SKM-1 (cell line): ENCODE measurements at regions not wholly inside any gene's neighbourhood (a gene's known extent, or its start where the extent isn't known, plus 50 kb on each side); places are given as distances from the start of the nearest gene placed in this dataset.

Experiments used
- DNase-seq: peaks from one replicate; lab custom pipeline; 2025; ENCODE audit not compliant: unreplicated experiment; lab: John Stamatoyannopoulos, UW

DNA sequence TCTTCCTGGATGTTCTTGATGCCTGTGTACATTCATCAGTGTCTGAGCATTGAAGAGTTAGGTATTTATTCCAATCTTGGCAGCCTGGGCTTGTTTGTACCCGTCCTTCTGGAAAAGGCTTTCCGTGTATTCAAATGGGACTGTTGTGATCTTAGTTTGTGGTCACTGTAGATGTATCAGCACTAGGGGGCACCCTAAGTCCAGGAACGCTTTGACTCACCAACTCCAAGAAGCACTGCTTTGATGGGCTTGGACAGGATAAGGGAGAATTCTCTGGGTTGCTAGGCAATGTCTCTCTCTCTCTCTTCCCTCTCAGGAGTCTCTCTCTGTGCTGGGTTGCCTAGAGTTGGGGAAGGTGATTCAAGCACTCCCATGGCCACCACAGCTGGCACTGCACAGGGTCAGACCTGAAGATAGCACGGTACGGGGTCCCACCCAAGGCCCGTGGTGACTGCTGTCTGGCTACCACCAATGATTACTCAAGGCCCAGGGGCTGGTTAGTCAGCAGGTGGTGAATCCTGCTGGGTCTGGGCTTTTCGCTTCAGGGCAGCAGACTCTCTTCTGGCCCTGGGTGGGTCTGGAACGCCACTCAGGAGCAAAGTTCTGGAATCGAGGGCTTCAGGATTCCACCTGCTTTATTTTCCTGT lies 211.1 kb upstream of the RGS6 start:
- peak; percentile 0 for DNase-seq

DNA sequence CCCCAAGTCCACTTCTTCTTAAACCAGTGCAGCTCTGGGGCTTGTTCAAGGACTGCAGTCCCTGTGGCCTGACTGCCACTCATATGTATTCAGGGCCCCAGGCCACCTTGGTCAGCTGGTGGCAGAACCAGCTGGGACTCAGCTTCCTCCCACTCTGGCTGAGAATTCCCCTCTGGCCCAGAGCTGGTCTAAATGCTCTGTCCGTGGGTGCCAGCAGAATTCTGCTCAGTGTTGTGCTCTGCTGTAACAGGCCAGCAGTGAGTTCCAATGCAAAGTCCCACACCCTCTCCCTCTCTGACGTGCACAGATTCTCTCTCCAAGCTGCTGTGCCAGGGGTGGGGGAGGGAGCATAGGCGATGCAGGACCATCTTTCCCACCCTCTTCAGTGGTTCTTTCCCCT lies 210.4 kb upstream of the RGS6 start:
- no peak for DNase-seq

DNA sequence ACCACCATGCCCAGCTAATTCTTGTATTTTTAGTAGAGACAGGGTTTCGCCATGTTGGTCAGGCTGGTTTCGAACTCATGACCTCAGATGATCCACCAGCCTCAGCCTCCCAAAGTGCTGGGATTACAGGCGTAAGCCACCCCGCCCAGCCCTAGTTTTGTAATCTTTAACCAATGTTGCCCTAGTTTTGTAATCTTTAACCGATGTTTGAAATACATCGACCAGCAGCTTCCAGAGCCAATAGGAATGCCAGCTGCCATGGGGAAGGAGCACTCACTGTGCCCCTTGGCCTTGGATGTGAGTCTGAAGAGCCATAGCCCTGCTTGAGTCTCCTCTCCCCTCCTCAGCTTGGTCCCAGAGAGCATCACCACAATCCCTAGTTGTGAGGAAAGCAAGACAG lies 209.3 kb upstream of the RGS6 start:
- DNase-seq, result no peak

DNA sequence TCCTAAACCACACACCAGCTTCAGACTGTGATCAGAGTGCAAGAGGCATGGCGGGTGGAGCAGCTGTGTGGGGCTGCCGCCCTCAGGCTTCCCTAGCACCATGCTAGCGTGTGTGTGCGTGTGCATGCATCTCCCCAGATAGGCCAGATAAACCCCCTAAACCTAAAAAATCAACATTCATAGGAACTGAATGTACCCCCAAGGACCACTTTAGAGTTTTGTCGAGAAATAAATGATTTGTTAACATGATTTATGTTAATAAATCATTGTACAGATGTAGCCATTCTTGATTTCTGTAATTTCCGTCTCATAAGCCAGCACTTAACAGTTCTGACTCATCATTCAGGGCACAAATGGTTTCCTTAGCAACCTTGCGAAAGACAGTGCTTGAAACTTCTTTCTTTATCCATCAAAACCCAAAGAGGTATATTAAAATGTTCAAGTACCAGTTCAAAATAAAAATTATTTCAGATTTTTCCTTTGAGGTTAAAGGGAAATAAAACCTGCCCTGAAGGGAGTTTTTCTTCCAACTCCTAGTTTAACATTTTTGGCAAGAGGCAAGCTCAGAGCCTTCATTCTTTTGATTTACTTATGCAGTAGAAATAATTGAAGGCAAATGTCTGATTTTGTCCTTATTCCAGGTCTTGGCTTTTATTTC lies 206.2 kb upstream of the RGS6 start:
- DNase-seq, result peak; percentile 0

DNA sequence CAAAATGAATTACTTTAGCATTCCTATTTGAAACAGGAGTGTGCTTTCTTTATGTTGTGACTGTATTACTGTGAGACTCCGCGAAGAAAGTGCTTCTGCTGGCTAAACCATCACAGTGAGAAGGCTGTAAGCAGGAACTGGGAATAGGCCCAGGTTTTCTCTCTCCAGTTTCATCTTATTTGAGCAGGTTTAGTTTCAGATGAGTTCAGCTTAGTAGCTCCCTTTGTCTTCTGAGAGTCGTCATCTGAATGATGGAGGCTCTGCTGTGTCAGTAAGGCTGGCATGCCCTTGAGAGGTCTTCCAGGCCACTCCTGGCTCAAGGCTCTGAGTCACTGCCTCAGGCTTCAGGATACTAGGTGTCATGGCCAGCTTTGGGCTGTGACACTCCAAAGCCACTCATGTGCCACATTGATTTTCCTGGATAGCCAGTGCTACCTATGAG lies 205.6 kb upstream of the RGS6 start:
- DNase-seq, result no peak

DNA sequence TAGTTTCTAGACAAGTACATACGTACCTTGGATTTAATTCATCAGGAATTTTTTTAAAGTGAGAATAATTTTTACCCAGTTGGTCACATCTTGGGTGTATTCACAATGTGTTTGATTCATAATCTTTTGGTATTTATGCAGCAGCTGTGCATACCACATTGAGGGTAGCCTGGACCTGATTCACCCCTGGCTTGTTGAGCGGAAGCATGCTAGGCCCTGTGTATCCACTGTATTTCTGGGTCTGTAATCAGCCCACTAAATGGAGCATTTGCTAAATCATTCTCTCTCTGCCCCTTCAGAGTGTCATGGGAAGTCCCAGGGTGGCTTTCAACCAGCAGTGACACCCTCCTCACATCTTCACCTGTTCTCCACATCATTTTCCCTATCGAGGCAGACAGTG lies 203.8 kb upstream of the RGS6 start:
- no peak for DNase-seq

DNA sequence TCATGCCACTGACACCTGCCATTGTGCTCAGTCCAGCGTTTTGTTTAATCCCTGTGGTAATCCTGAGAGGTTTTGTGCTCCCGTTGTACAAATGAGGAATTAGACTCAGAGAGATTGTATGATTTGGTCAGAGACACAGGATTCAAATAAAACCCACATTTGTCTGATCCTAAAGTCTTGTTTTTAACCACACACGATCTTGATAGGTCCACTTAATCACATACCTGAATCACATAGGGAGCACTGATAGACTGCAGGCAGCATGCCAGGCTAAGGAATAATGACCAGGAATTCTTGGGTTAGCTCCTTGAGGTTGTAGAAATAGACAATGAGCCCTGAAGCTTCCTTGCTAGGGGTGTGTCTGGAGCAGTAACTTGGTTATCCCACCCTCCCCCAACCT lies 202.6 kb upstream of the RGS6 start:
- no peak for DNase-seq

DNA sequence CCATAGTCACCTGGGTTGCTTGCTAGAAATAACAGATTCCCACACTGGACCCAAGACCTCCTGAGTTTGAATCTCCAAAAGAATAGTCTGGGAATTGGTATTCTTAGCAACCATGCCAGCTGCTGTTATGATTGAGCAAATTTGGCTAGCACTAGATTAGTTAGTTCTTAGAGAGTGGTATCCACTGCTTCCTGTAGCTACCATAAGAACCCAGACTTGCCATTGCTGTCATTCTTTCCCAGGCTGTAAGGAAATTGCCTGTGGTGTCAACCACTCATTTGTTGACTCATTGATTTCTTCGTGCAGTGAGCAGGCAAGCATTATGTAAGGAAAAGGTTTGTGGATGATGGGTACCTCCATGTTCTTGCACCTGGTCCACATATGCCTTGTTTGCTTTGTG lies 201.8 kb upstream of the RGS6 start:
- DNase-seq, result no peak

DNA sequence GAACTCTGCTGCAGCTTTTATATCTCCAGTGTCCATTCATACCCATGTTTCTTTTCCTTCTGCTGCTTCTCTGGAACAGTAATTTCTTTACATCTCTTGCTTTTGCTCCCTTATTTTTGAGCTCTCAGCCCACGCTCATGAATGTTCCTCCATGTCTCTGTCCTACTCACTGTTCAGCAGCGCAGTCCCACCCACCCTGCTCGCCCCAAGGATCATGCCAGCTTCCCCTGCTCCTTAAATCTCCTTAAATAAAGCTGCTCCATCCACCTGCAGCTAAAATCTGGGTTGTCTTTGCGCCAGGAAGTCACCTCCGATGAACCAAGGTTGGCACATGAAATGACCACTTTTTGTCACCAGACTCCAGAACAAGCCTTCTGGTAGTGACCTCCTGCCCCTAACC lies 201.1 kb upstream of the RGS6 start:
- DNase-seq, result no peak

DNA sequence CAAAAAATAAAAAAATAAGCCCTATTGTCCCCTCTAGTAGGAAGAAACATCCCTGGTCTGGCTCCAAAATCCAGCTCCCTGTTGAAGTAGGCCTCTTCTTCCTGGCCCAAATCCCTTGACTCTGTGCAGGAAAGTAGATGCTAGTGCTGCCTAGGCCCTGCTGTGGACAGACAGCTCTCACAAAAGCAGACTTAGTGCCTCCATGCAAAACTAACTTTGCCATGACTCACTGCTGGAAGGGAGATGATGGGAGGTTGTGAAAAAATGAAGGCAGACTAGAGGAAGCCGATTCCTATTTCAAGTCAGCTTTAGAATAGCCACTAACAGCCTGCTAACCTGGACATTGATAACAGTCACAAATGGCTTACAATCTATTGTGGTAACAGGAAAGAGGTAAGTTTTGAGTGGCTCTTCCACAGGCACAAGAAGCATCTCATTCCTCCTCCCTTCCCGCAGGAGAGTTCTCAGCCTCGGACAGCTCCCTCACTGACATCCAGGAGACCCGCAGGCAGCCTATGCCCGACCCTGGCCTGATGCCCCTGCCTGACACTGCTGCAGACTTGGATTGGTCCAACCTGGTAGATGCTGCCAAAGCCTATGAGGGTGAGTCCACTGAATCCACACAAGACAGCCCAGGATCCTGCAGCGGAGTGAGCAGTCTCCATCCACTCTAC lies 198.9 kb upstream of the RGS6 start:
- DNase-seq, result no peak

DNA sequence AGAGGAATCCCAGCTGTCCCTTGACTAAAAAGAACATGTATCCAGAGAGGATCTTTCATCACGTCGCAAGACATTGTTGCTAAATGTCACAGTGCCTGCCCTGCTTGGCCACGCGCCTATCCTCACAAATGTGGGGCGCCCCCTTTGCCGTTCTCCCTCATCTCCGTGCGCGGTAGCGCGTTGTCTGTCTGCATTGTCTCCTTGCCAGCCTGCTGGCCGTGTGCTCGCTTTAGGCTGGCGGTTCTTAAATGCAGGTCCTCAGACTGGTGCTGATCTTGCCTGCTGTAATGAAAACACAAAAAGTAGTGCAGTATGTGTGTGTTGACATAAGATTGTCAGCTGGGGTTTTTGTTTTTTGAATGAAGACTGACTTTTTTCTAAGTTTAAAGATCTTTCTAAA lies 198.2 kb upstream of the RGS6 start:
- no peak for DNase-seq

DNA sequence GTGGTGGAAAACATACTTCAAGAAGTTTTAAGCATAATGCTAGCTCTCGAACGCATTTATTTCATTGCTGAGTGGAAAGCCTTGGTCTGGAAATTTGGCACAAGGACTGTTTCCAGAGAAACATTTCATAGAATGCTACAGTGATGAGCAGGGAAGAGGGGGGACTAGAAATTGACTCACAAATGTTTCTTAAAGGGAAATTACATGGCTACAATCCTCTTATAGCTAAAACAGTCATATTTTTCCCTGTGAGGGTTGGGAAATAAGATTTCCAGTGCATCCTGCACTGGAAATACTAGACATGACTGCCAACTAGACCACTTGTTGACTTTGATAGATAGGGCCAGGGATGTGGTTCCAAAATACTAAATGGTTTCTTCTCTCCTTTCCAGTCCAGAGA lies 197.3 kb upstream of the RGS6 start:
- DNase-seq, result no peak

DNA sequence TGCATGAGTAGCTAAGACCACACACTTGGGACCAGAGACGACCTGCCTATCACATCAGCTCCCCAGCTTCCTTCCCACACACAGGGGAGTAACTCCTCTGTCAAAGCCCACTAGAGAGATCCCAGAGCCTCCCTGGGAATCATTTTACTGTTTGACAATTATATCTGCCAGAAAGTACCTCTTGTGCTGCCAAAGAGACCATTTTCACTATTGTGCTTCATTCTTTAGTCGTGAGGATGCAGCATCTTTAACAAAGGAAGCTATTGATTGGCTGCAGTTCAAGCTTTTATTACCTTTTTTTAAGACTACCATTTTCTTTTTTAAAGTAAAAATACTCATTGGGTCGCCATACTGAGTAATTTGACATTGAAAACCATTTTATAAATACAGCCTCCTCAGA lies 194.5 kb upstream of the RGS6 start:
- DNase-seq, result no peak

DNA sequence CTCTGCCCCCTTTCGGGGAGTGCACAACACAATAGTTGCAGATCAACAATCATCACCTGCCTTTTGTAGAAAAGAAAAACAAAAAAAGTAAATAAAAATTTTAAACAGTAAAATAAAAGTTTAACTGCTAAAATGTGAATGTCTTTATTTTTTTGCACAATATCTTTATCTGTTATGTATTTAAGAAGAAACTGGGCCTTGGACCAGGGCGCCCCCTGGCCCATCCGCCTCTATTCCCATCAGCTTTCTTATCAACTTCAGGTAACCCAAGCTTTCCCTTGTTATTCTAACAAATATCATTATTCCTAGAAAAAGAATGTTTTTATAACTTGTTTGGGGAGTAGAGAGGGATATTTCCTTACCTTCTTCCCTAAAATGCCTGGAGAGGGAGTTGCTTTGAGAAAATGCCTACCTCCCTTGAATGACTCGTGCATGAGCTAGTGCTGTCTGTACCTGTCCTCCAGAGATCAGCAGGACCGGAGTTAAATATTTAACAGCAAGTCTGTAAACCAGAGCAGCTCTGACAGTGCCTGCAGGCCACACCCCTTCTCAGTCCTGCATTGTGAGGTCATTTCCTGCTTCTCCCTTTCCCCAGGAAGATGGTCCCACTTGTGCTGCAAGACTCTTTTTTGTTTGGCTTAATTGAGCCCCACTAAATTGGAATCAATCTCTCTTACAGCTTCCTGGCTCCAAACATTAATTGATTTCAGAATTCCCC lies 192.8 kb upstream of the RGS6 start:
- no peak for DNase-seq

DNA sequence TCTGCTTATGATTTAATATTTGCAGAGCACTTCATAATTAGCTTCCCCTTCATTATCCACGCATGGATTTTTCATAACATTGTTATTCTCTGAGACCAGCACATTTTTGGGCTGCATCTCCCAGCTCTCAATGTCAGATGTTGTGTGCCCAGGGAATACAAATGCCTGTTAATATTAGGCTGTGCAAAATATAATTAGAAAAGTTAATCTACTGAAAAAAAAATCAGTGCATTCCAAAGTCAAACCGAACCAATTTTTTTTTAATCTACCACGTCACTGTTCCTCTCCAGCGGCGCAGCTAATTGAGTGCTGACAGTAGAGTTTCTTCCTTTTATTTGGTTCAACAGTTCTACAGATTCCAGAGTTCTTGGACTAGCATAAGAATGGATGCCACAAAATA lies 191.0 kb upstream of the RGS6 start:
- no peak for DNase-seq

DNA sequence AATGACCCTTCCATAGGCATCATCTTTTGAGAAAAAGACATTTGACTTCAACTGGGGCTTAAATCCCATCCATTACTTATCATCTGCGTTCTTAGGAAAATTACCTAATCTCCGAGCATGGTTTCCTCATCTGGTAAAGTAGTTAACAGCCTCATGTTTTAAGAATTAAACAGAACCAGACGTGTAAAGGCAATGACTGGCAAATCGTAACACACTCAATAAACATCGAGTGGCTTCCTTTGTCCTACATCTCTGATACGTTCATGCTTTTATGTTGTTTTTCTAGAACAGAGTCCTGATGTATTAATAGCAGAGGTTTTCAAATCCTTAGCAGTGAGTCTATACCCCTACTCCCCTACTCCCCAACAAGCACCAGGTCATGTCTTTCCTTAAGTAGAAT lies 189.7 kb upstream of the RGS6 start:
- no peak for DNase-seq

DNA sequence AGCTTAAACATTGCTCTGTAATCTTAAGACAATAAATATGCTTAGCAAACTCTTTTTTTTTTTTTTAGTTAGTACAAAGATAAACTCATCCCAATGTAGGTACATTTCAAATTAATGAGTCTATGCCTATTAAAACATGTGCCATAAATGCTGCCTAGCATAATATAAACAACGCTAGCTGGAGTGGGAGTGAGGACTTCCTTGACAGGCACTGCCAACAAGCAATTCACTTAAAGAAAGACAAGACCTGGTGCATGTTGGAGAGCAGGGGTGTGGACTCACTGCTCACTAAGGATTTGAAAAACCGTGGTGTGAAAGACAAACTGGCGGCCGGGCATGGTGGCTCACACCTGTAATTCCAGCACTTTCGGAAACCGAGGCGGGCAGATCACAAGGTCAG lies 187.2 kb upstream of the RGS6 start:
- no peak for DNase-seq

DNA sequence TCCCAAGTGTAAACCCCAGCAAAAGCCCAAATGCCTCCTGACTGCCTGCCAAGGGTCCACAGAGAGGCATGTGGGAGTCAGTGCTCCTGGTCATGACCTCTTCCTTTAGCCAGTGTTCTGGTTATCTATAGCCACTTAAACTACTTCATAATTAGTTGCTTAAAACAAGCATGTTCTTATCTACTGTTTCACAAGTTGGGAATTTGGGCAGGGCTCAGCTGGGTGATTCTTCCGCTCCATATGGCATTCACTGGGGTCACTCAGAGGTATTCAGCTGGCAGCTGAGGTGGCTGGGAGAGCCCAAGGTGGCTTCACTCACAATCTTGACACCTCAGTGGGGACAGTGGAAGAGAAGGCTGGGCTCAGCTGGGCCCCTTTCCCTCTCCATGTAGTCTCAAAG lies 184.0 kb upstream of the RGS6 start:
- no peak for DNase-seq

DNA sequence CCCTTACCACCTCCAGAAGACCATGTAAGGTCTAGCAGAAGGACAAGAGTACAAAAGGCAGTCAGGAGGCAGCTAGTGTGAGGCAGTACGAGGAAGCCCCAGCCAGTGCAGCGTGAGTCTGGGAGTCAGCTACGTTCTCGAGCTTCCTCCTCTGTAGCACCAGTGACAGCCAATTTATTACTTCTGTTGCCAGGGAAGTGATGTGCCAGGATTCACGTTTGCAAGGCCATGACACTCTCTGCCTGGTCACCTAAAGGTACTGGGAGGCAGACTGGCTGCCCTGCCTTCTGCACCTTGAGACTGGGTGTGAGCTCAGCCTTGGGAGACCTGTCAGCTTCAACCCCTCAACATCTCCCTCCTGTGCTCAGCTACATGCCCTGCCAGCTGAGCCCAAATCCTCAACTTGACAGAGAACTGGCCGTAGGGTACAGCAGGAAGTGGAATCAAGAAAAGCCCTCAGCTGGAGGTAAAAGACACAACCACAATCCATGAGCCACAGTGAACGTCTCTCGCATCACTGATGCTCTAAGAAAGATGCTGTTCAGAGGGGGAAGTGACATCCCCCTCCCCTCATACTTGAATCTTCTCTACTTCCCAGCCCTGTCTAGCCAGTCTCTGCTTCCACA lies 182.5 kb upstream of the RGS6 start:
- no peak for DNase-seq

DNA sequence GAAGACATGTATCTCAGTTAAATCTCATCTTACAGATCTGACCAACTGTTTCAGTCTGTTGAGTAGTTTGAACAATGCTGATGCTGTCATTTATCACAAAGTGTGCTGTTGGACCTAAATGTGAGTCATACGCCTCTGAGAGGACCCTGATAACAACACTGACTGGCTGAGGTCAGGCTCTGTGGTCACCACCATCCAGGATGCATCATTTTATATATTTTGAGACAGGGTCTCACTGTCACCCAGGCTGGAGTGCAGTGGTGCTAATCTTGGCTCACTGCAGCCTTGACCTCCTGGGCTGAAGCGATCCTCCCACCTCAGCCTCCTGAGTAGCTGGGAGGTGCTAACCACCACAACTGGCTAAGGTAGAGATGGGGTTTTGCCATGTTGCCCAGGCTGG lies 181.0 kb upstream of the RGS6 start:
- DNase-seq, result no peak

DNA sequence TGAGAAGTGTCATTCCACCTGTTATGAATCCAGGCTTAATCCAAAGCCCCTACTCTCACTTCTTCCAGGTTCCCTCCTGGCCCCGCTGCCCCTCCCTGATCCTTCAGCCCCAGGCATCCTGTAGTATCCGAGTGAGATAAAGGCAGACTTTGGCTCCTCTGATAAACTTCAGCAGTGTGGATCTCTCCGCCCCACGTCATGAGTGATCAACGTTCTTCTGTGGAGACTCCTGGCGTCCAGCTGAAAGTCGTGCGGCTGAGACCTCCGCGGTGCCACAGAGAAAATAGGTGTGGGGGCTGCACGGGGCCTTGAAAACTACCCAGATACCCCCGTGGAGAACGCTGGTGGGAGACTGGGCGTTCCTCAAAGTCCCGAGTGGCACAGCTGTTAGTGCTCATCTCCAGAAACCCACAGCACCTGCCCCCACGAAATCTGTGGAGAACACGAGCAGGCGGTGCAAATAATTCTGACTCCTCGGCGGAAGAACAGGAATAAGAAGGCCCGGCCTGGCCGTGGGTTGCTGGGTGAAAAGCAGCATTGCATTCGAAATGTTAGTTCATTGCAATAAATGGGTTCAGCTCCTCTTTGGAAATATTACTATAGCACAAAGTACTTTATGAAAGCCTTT lies 180.0 kb upstream of the RGS6 start:
- no peak for DNase-seq
